GM21367 (cell line): ENCODE measurements at regions not wholly inside any gene's neighbourhood (a gene's known extent, or its start where the extent isn't known, plus 50 kb on each side); places are given as distances from the start of the nearest gene placed in this dataset.
"Not testable (repeated sequence)": the region's sequence is repeated elsewhere in the genome, so short reads cannot be mapped to it uniquely, and the experiment has no call there.

Experiments used
- ATAC-seq: cut with Tn5 transposase; IDR thresholded peaks from one replicate; pipeline ENCODE4 v1.9.1; 2021; ENCODE audit not compliant: unreplicated experiment

- no peak for ATAC-seq
Observed at GRCh38 chr19:29060813-29061364, 152.1 kb downstream of the UQCRFS1 start.

- no peak for ATAC-seq
Observed at GRCh38 chr19:29056535-29056934, 156.4 kb downstream of the UQCRFS1 start.

GRCh38 chr19:29054886-29055675 lies 157.9 kb downstream of the UQCRFS1 start:
- ATAC-seq: no peak

- no peak for ATAC-seq
Observed at GRCh38 chr19:29048873-29049272, 164.1 kb downstream of the UQCRFS1 start.

GRCh38 chr19:29045679-29046254 lies 167.2 kb downstream of the UQCRFS1 start:
- ATAC-seq: no peak

- no peak for ATAC-seq
Observed at GRCh38 chr19:29044037-29044436, 168.9 kb downstream of the UQCRFS1 start.

GRCh38 chr19:29042450-29042849 lies 170.5 kb downstream of the UQCRFS1 start:
- ATAC-seq: no peak

GRCh38 chr19:29040951-29041350 lies 172.0 kb downstream of the UQCRFS1 start:
- no peak for ATAC-seq

- ATAC-seq: no peak
Observed at GRCh38 chr19:29040292-29040691, 172.7 kb downstream of the UQCRFS1 start.

- not testable (repeated sequence) for ATAC-seq
Observed at GRCh38 chr19:29039036-29039435, 173.9 kb downstream of the UQCRFS1 start.

GRCh38 chr19:29031216-29031615 lies 181.7 kb downstream of the UQCRFS1 start:
- ATAC-seq: no peak

GRCh38 chr19:29029268-29029958 lies 183.5 kb downstream of the UQCRFS1 start:
- ATAC-seq: no peak

GRCh38 chr19:29022599-29022998 lies 190.4 kb downstream of the UQCRFS1 start:
- no peak for ATAC-seq

- ATAC-seq: no peak
Observed at GRCh38 chr19:29022165-29022564, 190.8 kb downstream of the UQCRFS1 start.

GRCh38 chr19:29021232-29021916 lies 191.6 kb downstream of the UQCRFS1 start:
- ATAC-seq: no peak

GRCh38 chr19:29019403-29019802 lies 193.5 kb downstream of the UQCRFS1 start:
- no peak for ATAC-seq

- no peak for ATAC-seq
Observed at GRCh38 chr19:29018542-29018941, 194.4 kb downstream of the UQCRFS1 start.

- ATAC-seq: no peak
Observed at GRCh38 chr19:29017788-29018187, 195.2 kb downstream of the UQCRFS1 start.

GRCh38 chr19:29016926-29017760 lies 195.8 kb downstream of the UQCRFS1 start:
- ATAC-seq: no peak

GRCh38 chr19:29016353-29016752 lies 196.6 kb downstream of the UQCRFS1 start:
- ATAC-seq: no peak
